Glutamatergic neuron (in vitro differentiated cells): ENCODE measurements at regions not wholly inside any gene's neighbourhood (a gene's known extent, or its start where the extent isn't known, plus 50 kb on each side); places are given as distances from the start of the nearest gene placed in this dataset.

ENCODE experiments used
- DNase-seq: peaks from one replicate; pipeline ENCODE4 v3.0.0; 2022
- H3K27ac Mint-ChIP-seq: one replicate; pipeline ENCODE4 v1.8.0; 2020; ENCODE audit warnings: mild to moderate bottlenecking, mixed read lengths, inconsistent platforms; ENCODE audit not compliant: unreplicated experiment
- H3K27me3 Mint-ChIP-seq: one replicate; pipeline ENCODE4 v1.8.0; 2020; ENCODE audit warnings: mild to moderate bottlenecking, moderate library complexity, mixed read lengths, inconsistent platforms; ENCODE audit not compliant: unreplicated experiment
- H3K36me3 Mint-ChIP-seq: one replicate; pipeline ENCODE4 v1.8.0; 2020; ENCODE audit warnings: mild to moderate bottlenecking, mixed read lengths, inconsistent platforms; ENCODE audit not compliant: unreplicated experiment
- H3K4me1 Mint-ChIP-seq: one replicate; pipeline ENCODE4 v1.8.0; 2020; ENCODE audit warnings: mild to moderate bottlenecking, low read depth, mixed read lengths, inconsistent platforms; ENCODE audit not compliant: unreplicated experiment
- H3K4me3 Mint-ChIP-seq: one replicate; pipeline ENCODE4 v1.8.0; 2020; ENCODE audit warnings: mild to moderate bottlenecking, mixed read lengths, inconsistent platforms; ENCODE audit not compliant: unreplicated experiment
- H3K9me3 Mint-ChIP-seq: one replicate; pipeline ENCODE4 v1.8.0; 2020; ENCODE audit warnings: mild to moderate bottlenecking, moderate library complexity, mixed read lengths, inconsistent platforms; ENCODE audit not compliant: unreplicated experiment
- CTCF ChIP-seq: fragments of 200-600 bp; sonication (generic); IDR thresholded peaks from one replicate; pipeline ENCODE4 v1.5.0; 2021; ENCODE audit not compliant: partially characterized antibody, unreplicated experiment

DNA sequence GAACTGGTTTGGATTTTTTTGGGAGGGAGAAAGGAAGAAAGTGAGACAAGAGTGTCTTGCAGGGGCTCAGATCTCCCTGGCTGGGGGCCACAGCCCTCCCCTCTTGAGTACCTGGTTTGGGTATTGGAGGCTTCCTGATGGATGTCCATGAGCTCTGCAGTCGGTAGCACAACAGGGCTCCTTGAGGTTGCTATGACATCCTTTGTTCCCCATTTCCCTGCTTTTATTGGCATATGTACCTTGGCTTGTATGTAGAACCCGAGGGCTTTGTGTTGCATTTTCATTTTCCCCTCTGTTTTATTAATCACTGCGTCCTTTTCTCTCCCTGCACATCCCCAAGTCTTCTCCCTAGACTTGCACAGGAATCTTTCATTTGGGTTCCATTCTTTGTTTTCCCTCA, 355.5 kb upstream of the TSHZ2 start:
- peaks cover 4% of the 10 kb centered on the region for H3K27me3 Mint-ChIP-seq
- no peak overlapping the region for H3K27ac Mint-ChIP-seq
- no peak for TF ChIP-seq CTCF
- H3K9me3 Mint-ChIP-seq, result peaks cover 2% of the 10 kb centered on the region
- no peaks in the 10 kb centered on the region for H3K36me3 Mint-ChIP-seq
- H3K4me1 Mint-ChIP-seq, result peaks cover 9% of the 10 kb centered on the region
- H3K4me3 Mint-ChIP-seq, result no peak overlapping the region
- no peak for DNase-seq

- no peak for DNase-seq
- Mint-ChIP-seq H3K27me3 (peaks cover 4% of the 10 kb centered on the region), H3K9me3 (peaks cover 2% of the 10 kb centered on the region), H3K36me3 (no peaks in the 10 kb centered on the region), H3K4me3 (no peak overlapping the region), H3K4me1 (peaks cover 9% of the 10 kb centered on the region), H3K27ac (no peak overlapping the region)
- no peak for TF ChIP-seq CTCF
Measured at GRCh38 chr20:52614051-52614863, 357.9 kb upstream of the TSHZ2 start.

DNA sequence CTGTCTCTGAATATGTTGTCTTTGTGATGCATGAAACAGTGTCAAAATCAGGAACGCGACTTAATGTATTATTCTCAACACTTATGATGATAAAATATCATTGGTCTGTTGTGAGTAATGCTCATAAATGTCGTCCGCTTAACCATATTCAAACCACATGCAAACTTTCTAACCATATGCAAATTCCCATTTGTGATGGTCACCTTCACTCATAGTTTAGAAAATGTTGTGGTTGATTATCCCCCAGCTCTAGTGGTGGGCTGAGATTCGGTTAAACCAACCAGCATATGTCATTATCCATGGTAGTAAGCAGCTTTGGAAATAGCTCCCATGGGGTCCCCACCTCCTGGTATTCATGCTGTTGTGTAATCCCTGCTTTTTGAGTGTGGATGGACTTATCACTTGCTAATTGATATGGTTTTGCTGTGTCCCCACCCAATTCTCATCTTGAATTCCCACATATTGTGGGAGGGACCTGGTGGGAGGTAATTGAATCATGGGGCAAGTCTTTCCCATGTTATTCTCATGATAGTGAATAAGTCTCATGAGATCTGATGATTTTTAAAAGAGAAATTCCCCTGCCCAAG, 360.0 kb upstream of the TSHZ2 start:
- H3K27me3 Mint-ChIP-seq, result peaks cover 4% of the 10 kb centered on the region
- peaks cover 2% of the 10 kb centered on the region for H3K9me3 Mint-ChIP-seq
- no peak for TF ChIP-seq CTCF
- no peak for DNase-seq
- no peak overlapping the region for H3K27ac Mint-ChIP-seq
- no peaks in the 10 kb centered on the region for H3K36me3 Mint-ChIP-seq
- H3K4me3 Mint-ChIP-seq, result no peak overlapping the region
- peaks cover 9% of the 10 kb centered on the region for H3K4me1 Mint-ChIP-seq

- no peak overlapping the region for H3K27ac Mint-ChIP-seq
- no peak overlapping the region for H3K4me3 Mint-ChIP-seq
- H3K9me3 Mint-ChIP-seq, result peaks cover 2% of the 10 kb centered on the region
- peaks cover 9% of the 10 kb centered on the region for H3K4me1 Mint-ChIP-seq
- H3K36me3 Mint-ChIP-seq, result no peaks in the 10 kb centered on the region
- H3K27me3 Mint-ChIP-seq, result peaks cover 4% of the 10 kb centered on the region
- no peak for TF ChIP-seq CTCF
- no peak for DNase-seq
Measured at GRCh38 chr20:52610749-52611148, 361.4 kb upstream of the TSHZ2 start.
